KMS-11 (cell line): ENCODE measurements at regions not wholly inside any gene's neighbourhood (a gene's known extent, or its start where the extent isn't known, plus 50 kb on each side); places are given as distances from the start of the nearest gene placed in this dataset.

Source experiments
- H2AFZ ChIP-seq: fragments of 200-600 bp; sonication (generic); 2 replicates; pipeline ENCODE4 v1.6.1; 2016; ENCODE audit warnings: antibody characterized with exemption, mixed run types, low read depth
- H3K27ac ChIP-seq: fragments of 200-600 bp; sonication (generic); 2 replicates; pipeline ENCODE4 v1.6.1; 2016; ENCODE audit warnings: mild to moderate bottlenecking, mixed run types
- H3K27me3 ChIP-seq: fragments of 200-600 bp; sonication (generic); 2 replicates; pipeline ENCODE4 v1.6.1; 2017; ENCODE audit warnings: mild to moderate bottlenecking, low read depth, mixed run types, moderate library complexity; ENCODE audit not compliant: insufficient read depth
- H3K36me3 ChIP-seq: fragments of 200-600 bp; sonication (generic); 2 replicates; pipeline ENCODE4 v1.6.1; 2017; ENCODE audit warnings: mild to moderate bottlenecking, mixed run types; ENCODE audit not compliant: insufficient read depth
- H3K4me1 ChIP-seq: fragments of 200-600 bp; sonication (generic); 2 replicates; pipeline ENCODE4 v1.6.1; 2016; ENCODE audit warnings: mild to moderate bottlenecking, low read depth, mixed run types; ENCODE audit not compliant: poor library complexity, severe bottlenecking
- H3K4me2 ChIP-seq: fragments of 200-600 bp; sonication (generic); 2 replicates; pipeline ENCODE4 v1.7.0; 2016; ENCODE audit warnings: mild to moderate bottlenecking, mixed run types
- H3K4me3 ChIP-seq: fragments of 200-600 bp; sonication (generic); IDR thresholded peaks from 2 replicates; pipeline ENCODE4 v1.6.1; 2017; ENCODE audit warnings: low read depth, low read length, mixed read lengths; ENCODE audit not compliant: insufficient read depth
- H3K79me2 ChIP-seq: fragments of 200-600 bp; sonication (generic); 2 replicates; pipeline ENCODE4 v1.6.1; 2016; ENCODE audit warnings: low read depth, mixed run types; ENCODE audit not compliant: insufficient read depth
- H3K9ac ChIP-seq: fragments of 200-600 bp; sonication (generic); 2 replicates; pipeline ENCODE4 v1.6.1; 2016; ENCODE audit warnings: mild to moderate bottlenecking, mixed run types
- H4K20me1 ChIP-seq: fragments of 200-600 bp; sonication (generic); 2 replicates; pipeline ENCODE4 v1.6.1; 2016; ENCODE audit warnings: mild to moderate bottlenecking, mixed run types; ENCODE audit not compliant: insufficient read depth
- TF ChIP-seq, protein P1 (sequence below): fragments of 200-600 bp; sonication (generic); conservative IDR thresholded peaks from 2 replicates; pipeline ENCODE4 v1.6.1; 2017; ENCODE audit warnings: low read depth, mild to moderate bottlenecking, antibody characterized with exemption, low read length, moderate library complexity, mixed read lengths

DNA sequence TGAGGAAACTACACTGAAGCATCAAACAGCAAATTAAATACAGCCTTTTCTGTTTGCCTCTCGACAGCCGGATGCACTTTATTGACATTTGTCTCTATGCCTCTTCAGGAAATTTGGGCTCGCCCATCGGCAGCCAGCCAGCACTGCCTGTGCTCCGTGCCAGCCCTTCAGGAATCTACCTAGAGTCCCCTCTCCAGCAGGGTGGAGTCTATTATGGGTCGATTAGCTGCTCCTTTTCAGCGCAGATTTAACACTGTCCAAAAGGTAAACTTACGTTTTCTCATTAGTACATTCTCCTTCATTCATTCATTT lies 91.5 kb downstream of the MYCN start:
- Histone ChIP-seq H3K27me3 (no peaks in the 10 kb centered on the region), H3K4me1 (no peaks in the 10 kb centered on the region), H2AFZ (no peak overlapping the region), H3K27ac (no peak overlapping the region), H3K9ac (no peak overlapping the region), H4K20me1 (no peaks in the 10 kb centered on the region), H3K4me2 (no peak overlapping the region), H3K79me2 (no peaks in the 10 kb centered on the region), H3K4me3 (no peak overlapping the region), H3K36me3 (no peaks in the 10 kb centered on the region)
- TF ChIP-seq, protein P1, sequence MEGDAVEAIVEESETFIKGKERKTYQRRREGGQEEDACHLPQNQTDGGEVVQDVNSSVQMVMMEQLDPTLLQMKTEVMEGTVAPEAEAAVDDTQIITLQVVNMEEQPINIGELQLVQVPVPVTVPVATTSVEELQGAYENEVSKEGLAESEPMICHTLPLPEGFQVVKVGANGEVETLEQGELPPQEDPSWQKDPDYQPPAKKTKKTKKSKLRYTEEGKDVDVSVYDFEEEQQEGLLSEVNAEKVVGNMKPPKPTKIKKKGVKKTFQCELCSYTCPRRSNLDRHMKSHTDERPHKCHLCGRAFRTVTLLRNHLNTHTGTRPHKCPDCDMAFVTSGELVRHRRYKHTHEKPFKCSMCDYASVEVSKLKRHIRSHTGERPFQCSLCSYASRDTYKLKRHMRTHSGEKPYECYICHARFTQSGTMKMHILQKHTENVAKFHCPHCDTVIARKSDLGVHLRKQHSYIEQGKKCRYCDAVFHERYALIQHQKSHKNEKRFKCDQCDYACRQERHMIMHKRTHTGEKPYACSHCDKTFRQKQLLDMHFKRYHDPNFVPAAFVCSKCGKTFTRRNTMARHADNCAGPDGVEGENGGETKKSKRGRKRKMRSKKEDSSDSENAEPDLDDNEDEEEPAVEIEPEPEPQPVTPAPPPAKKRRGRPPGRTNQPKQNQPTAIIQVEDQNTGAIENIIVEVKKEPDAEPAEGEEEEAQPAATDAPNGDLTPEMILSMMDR, result no peak

DNA sequence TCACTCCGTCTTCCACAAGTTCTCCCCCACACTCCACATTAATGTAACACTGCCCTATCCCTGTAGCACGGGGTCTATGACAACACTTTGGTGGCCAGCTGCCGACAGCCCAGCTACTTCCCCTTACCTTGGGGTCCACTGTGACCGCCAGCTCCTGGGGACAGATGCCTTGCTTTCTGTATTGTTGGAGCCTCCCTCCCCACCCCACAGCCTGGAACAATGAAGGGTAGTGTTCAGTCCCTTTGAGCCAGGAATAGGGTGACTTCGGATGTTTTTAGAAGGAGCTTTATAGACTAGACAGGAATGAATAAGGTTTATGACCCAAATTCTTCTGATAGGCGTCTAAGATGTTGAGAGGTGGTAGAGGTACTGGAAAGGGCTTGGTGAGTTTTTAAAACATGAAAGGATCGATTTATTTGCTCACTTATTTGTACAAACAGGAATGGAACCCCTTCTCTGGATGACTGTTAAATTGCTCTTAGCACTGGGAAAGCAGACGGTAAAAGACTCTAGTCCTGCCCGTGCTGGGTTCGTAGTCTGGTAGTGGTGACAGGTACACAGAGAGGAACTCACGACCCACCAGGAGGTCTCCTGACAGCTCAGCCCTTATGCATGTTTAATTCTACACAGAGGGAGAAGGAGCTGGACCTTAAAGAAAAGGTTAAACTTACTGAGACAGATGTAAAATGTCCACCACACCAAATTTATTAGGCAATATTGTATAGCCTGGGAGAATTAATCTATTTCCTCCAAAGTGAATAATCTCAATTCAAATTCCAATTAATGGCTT lies 90.9 kb downstream of the MYCN start:
- no peak overlapping the region for H3K4me2 ChIP-seq
- no peak overlapping the region for H3K4me3 ChIP-seq
- no peaks in the 10 kb centered on the region for H4K20me1 ChIP-seq
- no peaks in the 10 kb centered on the region for H3K4me1 ChIP-seq
- no peaks in the 10 kb centered on the region for H3K27me3 ChIP-seq
- no peak overlapping the region for H3K9ac ChIP-seq
- no peaks in the 10 kb centered on the region for H3K36me3 ChIP-seq
- TF ChIP-seq, protein P1, result no peak
- H3K79me2 ChIP-seq, result no peaks in the 10 kb centered on the region
- H2AFZ ChIP-seq, result no peak overlapping the region
- no peak overlapping the region for H3K27ac ChIP-seq

DNA sequence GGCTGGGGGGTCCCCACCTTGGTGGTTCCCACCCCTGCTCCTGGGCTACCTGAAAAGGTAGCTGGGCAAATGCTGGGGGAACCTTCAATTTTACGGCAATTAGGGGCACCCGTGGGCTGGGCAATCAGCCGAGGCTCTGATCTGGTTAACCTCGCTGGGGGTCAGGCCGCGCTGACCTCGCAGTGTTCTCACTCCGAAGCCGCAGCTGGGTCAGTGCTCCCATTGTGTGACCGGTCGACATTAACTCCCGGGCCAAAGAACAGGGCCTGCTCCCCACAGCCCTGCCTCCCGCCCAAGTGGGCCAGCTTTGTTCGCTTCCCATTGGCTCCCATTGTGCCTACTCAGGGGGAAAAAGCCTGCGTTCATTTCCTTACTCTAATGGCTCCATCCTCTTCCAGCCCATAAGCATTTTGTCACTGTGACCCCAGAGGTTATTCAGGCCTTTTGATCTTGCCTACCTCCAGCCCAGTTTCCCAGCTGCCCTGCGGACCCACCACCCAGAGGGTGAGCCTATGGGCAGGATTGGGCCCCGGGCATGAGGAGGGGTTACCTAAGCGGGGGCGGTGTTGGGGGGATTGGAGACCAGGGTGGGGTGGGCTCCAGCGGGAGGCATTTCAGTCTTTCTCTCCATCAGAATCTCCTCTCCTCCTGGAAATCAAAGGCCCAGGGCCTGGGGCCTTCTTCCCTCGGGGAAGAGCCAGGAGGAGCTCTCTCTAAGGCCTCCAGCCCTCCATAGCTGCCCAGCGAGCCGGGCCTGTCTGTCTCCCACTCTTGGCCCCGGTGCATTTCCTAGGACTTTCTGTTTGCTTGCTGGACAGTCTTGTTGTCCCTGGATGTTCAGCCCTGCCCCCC lies 90.1 kb downstream of the MYCN start:
- Histone ChIP-seq H3K27ac (no peak overlapping the region), H3K4me3 (no peak overlapping the region), H3K4me1 (no peaks in the 10 kb centered on the region), H3K4me2 (no peak overlapping the region), H3K27me3 (no peaks in the 10 kb centered on the region), H2AFZ (no peak overlapping the region), H3K79me2 (no peaks in the 10 kb centered on the region), H4K20me1 (no peaks in the 10 kb centered on the region), H3K9ac (no peak overlapping the region), H3K36me3 (no peaks in the 10 kb centered on the region)
- TF ChIP-seq, protein P1, result no peak

DNA sequence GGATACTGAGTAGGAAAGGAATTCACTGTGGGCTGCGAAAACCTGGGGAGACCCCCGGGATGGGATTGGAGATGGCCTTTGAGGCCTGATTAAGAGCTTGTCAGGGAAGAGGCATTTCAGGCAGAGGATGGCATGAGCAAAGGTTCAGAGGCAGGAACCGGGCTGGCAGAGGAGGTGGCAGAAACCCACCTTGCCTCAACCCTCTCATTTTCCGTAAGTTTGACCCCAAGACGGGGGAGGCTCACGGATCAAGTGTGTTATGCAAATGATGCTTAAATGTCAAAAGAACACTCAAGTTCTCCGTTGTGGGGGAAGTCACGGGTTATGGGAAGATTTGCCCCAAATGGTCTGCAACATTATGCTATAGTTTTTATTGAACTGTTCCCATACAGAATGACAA lies 88.3 kb downstream of the MYCN start:
- Histone ChIP-seq H3K79me2 (no peaks in the 10 kb centered on the region), H3K36me3 (no peaks in the 10 kb centered on the region), H2AFZ (no peak overlapping the region), H3K27ac (no peak overlapping the region), H3K27me3 (no peaks in the 10 kb centered on the region), H3K4me3 (no peak overlapping the region), H3K4me2 (no peak overlapping the region), H3K4me1 (no peaks in the 10 kb centered on the region), H4K20me1 (no peaks in the 10 kb centered on the region), H3K9ac (no peak overlapping the region)
- TF ChIP-seq, protein P1, result no peak
